Testis (tissue), 2 donors: ENCODE measurements at regions not wholly inside any gene's neighbourhood (a gene's known extent, or its start where the extent isn't known, plus 50 kb on each side); places are given as distances from the start of the nearest gene placed in this dataset.

Experiments used
- POLR2A ChIP-seq: fragments of 450-650 bp; IDR thresholded peaks from one replicate; pipeline ENCODE4 v1.6.1; 2017; ENCODE audit warnings: antibody characterized with exemption, mild to moderate bottlenecking, moderate library complexity
- TF ChIP-seq, protein P1 (sequence below), 3 experiments: fragments of 450-650 bp in 2 of 3; fragments of 200-600 bp in 1 of 3; sonication (generic) in 1 of 3; IDR thresholded peaks; one replicate each; pipeline ENCODE4 v1.5.1; 2016 to 2019; ENCODE audit warnings: antibody characterized with exemption in 3 of 3, mild to moderate bottlenecking in 2 of 3, moderate library complexity in 1 of 3

DNA sequence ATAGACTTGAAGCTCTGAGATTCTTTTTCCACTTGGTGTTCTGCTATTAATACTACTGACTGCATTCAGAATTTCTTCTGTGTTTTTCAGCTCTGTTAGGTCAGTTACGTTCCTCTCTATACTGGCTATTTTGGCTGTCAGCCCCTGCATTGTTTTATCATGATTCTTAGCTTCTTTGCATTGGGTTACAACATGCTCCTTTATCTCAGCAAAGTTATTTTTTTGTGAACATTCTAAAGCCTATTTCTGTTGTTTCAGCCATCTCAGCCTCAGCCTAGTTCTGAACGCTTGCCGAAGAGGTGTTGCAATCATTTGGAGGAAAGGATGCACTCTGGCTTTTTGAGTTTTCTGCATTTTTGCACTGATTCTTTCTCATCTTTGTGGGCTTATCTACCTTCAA, 201.5 kb upstream of the GNAI1 start:
- no peak for TF ChIP-seq POLR2A
- TF ChIP-seq, protein P1, sequence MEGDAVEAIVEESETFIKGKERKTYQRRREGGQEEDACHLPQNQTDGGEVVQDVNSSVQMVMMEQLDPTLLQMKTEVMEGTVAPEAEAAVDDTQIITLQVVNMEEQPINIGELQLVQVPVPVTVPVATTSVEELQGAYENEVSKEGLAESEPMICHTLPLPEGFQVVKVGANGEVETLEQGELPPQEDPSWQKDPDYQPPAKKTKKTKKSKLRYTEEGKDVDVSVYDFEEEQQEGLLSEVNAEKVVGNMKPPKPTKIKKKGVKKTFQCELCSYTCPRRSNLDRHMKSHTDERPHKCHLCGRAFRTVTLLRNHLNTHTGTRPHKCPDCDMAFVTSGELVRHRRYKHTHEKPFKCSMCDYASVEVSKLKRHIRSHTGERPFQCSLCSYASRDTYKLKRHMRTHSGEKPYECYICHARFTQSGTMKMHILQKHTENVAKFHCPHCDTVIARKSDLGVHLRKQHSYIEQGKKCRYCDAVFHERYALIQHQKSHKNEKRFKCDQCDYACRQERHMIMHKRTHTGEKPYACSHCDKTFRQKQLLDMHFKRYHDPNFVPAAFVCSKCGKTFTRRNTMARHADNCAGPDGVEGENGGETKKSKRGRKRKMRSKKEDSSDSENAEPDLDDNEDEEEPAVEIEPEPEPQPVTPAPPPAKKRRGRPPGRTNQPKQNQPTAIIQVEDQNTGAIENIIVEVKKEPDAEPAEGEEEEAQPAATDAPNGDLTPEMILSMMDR (IDR thresholded peaks at IDR 0.05), result no peak
